Hematopoietic multipotent progenitor cell treated with erythropoietin and hydrocortisone succinate and interleukin-3 and kit ligand, for 4 days (in vitro differentiated cells): ENCODE measurements at regions not wholly inside any gene's neighbourhood (a gene's known extent, or its start where the extent isn't known, plus 50 kb on each side); places are given as distances from the start of the nearest gene placed in this dataset.
A peak's percentile ranks its signal among the peaks of the same experiment; 100 is the strongest.
"Not testable (repeated sequence)": the region's sequence is repeated elsewhere in the genome, so short reads cannot be mapped to it uniquely, and the experiment has no call there.

Source experiments
- DNase-seq: peaks from one replicate; pipeline ENCODE4 v3.0.0-alpha.2; 2015

GRCh38 chr6:20263059-20263458, 50.8 kb upstream of the MBOAT1 start:
- no peak for DNase-seq

- no peak for DNase-seq
Observed at GRCh38 chr6:20265842-20266241, 53.6 kb upstream of the MBOAT1 start.

GRCh38 chr6:20266851-20267608, 54.8 kb upstream of the MBOAT1 start:
- peak; percentile 57 for DNase-seq

- DNase-seq = no peak
Observed at GRCh38 chr6:20269181-20269580, 56.9 kb upstream of the MBOAT1 start.

GRCh38 chr6:20271818-20272217, 59.5 kb upstream of the MBOAT1 start:
- DNase-seq = no peak

- DNase-seq = no peak
Observed at GRCh38 chr6:20274137-20274536, 61.9 kb upstream of the MBOAT1 start.

GRCh38 chr6:20275837-20276236, 63.6 kb upstream of the MBOAT1 start:
- not testable (repeated sequence) for DNase-seq

- not testable (repeated sequence) for DNase-seq
Observed at GRCh38 chr6:20277724-20278123, 65.5 kb upstream of the MBOAT1 start.

- DNase-seq = no peak
Observed at GRCh38 chr6:20279051-20279450, 66.8 kb upstream of the MBOAT1 start.

- DNase-seq = no peak
Observed at GRCh38 chr6:20279608-20280287, 67.5 kb upstream of the MBOAT1 start.

GRCh38 chr6:20280288-20280621, 68.0 kb upstream of the MBOAT1 start:
- DNase-seq = peak; percentile 43

- DNase-seq = no peak
Observed at GRCh38 chr6:20284672-20285071, 72.4 kb upstream of the MBOAT1 start.

- no peak for DNase-seq
Observed at GRCh38 chr6:20286968-20287565, 74.8 kb upstream of the MBOAT1 start.

GRCh38 chr6:20291764-20292580, 79.7 kb upstream of the MBOAT1 start:
- peak; percentile 94 for DNase-seq

GRCh38 chr6:20292905-20293304, 80.6 kb upstream of the MBOAT1 start:
- DNase-seq = no peak

GRCh38 chr6:20301256-20301655, 89.0 kb upstream of the MBOAT1 start:
- no peak for DNase-seq

GRCh38 chr6:20302168-20302567, 89.9 kb upstream of the MBOAT1 start:
- no peak for DNase-seq

- peak; percentile 70 for DNase-seq
Observed at GRCh38 chr6:20302702-20303251, 90.5 kb upstream of the MBOAT1 start.

- no peak for DNase-seq
Observed at GRCh38 chr6:20306491-20306890, 94.2 kb upstream of the MBOAT1 start.

GRCh38 chr6:20309186-20309585, 92.5 kb upstream of the E2F3 start:
- no peak for DNase-seq

GRCh38 chr6:20310185-20310584, 91.5 kb upstream of the E2F3 start:
- DNase-seq = no peak

- no peak for DNase-seq
Observed at GRCh38 chr6:20312606-20313005, 89.1 kb upstream of the E2F3 start.

- peak; percentile 8 for DNase-seq
Observed at GRCh38 chr6:20313051-20313450, 88.6 kb upstream of the E2F3 start.
